Liver (tissue), 8 donors: ENCODE measurements at regions not wholly inside any gene's neighbourhood (a gene's known extent, or its start where the extent isn't known, plus 50 kb on each side); places are given as distances from the start of the nearest gene placed in this dataset.

Experiments used
- DNase-seq: peaks from one replicate; pipeline ENCODE4 v3.0.0-alpha.2; 2017; ENCODE audit warnings: low spot score
- H3K27ac ChIP-seq, 2 donors: one replicate each; pipeline ENCODE4 v1.7.0; 2013; ENCODE audit warnings: inconsistent platforms in 2 of 2, low read length in 2 of 2, control low read depth in 1 of 2, low read depth in 1 of 2, mild to moderate bottlenecking in 1 of 2
- H3K27me3 ChIP-seq, 4 donors: one replicate each; pipeline versions ENCODE4 v1.6.1 to v1.7.0; 2013; ENCODE audit warnings: low read length in 3 of 4, inconsistent platforms in 1 of 4, mild to moderate bottlenecking in 1 of 4, moderate library complexity in 1 of 4; ENCODE audit not compliant: control insufficient read depth in 4 of 4, insufficient read depth in 4 of 4
- H3K36me3 ChIP-seq, 4 donors: one replicate each; pipeline versions ENCODE4 v1.6.1 to v1.7.0; 2013; ENCODE audit warnings: low read length in 3 of 4, mild to moderate bottlenecking in 3 of 4, low read depth in 1 of 4, moderate library complexity in 1 of 4; ENCODE audit not compliant: control insufficient read depth in 4 of 4, insufficient read depth in 3 of 4
- H3K4me1 ChIP-seq, 4 donors: one replicate each; pipeline versions ENCODE4 v1.6.1 to v1.7.0; 2013; ENCODE audit warnings: low read length in 3 of 4, mild to moderate bottlenecking in 3 of 4, moderate library complexity in 1 of 4; ENCODE audit not compliant: control insufficient read depth in 4 of 4, insufficient read depth in 4 of 4
- H3K4me3 ChIP-seq, 3 donors: one replicate each; pipeline versions ENCODE4 v1.6.1 to v1.7.0; 2013; ENCODE audit warnings: low read length in 3 of 3, control low read depth in 1 of 3, low read depth in 1 of 3, mild to moderate bottlenecking in 1 of 3
- H3K9ac ChIP-seq, 2 donors: one replicate each; pipeline ENCODE4 v1.7.0; 2013; ENCODE audit warnings: low read length in 2 of 2, mild to moderate bottlenecking in 2 of 2, moderate library complexity in 2 of 2, control low read depth in 1 of 2, low read depth in 1 of 2
- H3K9me3 ChIP-seq, 4 donors: one replicate each; pipeline versions ENCODE4 v1.6.1 to v1.7.0; 2013; ENCODE audit warnings: low read length in 3 of 4; ENCODE audit not compliant: control insufficient read depth in 4 of 4
- EGR1 ChIP-seq, 2 donors: IDR thresholded peaks; 2 replicates each; pipeline ENCODE4 v1.6.1; 2016 to 2018; ENCODE audit warnings: antibody characterized with exemption in 2 of 2, low read depth in 2 of 2
- FOXA1 ChIP-seq: IDR thresholded peaks from 2 replicates; pipeline ENCODE4 v1.6.1; 2016; ENCODE audit warnings: antibody characterized with exemption
- FOXA2 ChIP-seq: IDR thresholded peaks from 2 replicates; pipeline ENCODE4 v1.6.1; 2016; ENCODE audit warnings: antibody characterized with exemption
- GABPA ChIP-seq, 2 donors: IDR thresholded peaks in 1 of 2; conservative IDR thresholded peaks in 1 of 2; 2 replicates each; pipeline ENCODE4 v1.6.1; 2016; ENCODE audit warnings: antibody characterized with exemption in 2 of 2, mild to moderate bottlenecking in 1 of 2, moderate library complexity in 1 of 2
- HNF4A ChIP-seq, 2 donors: conservative IDR thresholded peaks; 2 replicates each; pipeline ENCODE4 v1.6.1; 2016; ENCODE audit warnings: antibody characterized with exemption in 2 of 2, mild to moderate bottlenecking in 2 of 2
- HNF4G ChIP-seq: IDR thresholded peaks from 2 replicates; pipeline ENCODE4 v1.6.1; 2016; ENCODE audit warnings: antibody characterized with exemption
- JUND ChIP-seq, 2 donors: IDR thresholded peaks; 2 replicates each; pipeline ENCODE4 v1.6.1; 2016; ENCODE audit warnings: antibody characterized with exemption in 2 of 2
- NR2F2 ChIP-seq: IDR thresholded peaks from 2 replicates; pipeline ENCODE4 v1.6.1; 2016; ENCODE audit warnings: antibody characterized with exemption
- RAD21 ChIP-seq, 2 donors: IDR thresholded peaks; 2 replicates each; pipeline ENCODE4 v1.6.1; 2016; ENCODE audit warnings: antibody characterized with exemption in 2 of 2, mild to moderate bottlenecking in 2 of 2
- RXRA ChIP-seq, 2 donors: IDR thresholded peaks; 2 replicates each; pipeline ENCODE4 v1.6.1; 2017 to 2018; ENCODE audit warnings: antibody characterized with exemption in 2 of 2, mild to moderate bottlenecking in 1 of 2
- SP1 ChIP-seq: IDR thresholded peaks from 2 replicates; pipeline ENCODE4 v1.6.1; 2018; ENCODE audit warnings: antibody characterized with exemption, mild to moderate bottlenecking
- TAF1 ChIP-seq: conservative IDR thresholded peaks from 2 replicates; pipeline ENCODE4 v1.6.1; 2016; ENCODE audit warnings: antibody characterized with exemption, mild to moderate bottlenecking
- YY1 ChIP-seq: IDR thresholded peaks from 2 replicates; pipeline ENCODE4 v1.6.1; 2016; ENCODE audit warnings: antibody characterized with exemption, mild to moderate bottlenecking
- WGBS: extraction: QIAGEN DNeasy Blood & Tissue Kit; methylation state at CpG from one replicate; pipeline ENCODE4 v1.1.7; 2013; 5-methylcytosine and 5-hydroxymethylcytosine counted together
- TF ChIP-seq, protein P1 (sequence below): fragments of 150-350 bp; IDR thresholded peaks from 2 replicates; pipeline ENCODE4 v1.5.1; 2017; ENCODE audit warnings: improper control_type of control experiment, low read depth, low read length; ENCODE audit not compliant: missing input control
- TF ChIP-seq, protein P2 (sequence below): IDR thresholded peaks from 2 replicates; pipeline ENCODE4 v1.6.1; 2016; ENCODE audit warnings: antibody characterized with exemption
- TF ChIP-seq, protein P3 (sequence below): IDR thresholded peaks from 2 replicates; pipeline ENCODE4 v1.6.1; 2016; ENCODE audit warnings: antibody characterized with exemption
- TF ChIP-seq, protein P4 (sequence below): IDR thresholded peaks from 2 replicates; pipeline ENCODE4 v1.6.1; 2016; ENCODE audit warnings: antibody characterized with exemption, mild to moderate bottlenecking
- TF ChIP-seq, protein P5 (sequence below): IDR thresholded peaks from 2 replicates; pipeline ENCODE4 v1.6.1; 2016; ENCODE audit warnings: antibody characterized with exemption
- donor health status: healthy.
- donor health status: healthy.
- donor health status: healthy.
- donor health status: healthy.
- donor health status: healthy.

DNA sequence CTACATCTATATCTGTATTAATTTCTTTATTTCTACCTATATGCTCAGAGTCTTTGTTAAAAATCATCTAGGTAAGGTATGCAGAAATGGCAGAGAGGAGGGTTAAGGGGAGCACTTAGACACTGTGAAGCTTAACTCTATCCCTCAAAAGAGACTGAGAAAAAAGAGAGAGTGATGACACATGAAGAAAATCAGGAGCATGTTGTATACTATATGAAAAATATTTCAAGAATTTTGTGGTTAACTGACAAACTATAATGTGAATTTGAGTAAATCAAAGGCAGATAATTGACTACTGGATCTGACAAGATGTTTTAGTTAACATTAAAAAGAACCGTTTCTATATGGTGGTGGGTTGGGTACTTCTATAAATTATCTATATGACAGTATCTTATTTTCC, 1814.2 kb upstream of the SEL1L start:
- WGBS, result 46% methylated on average over 1 of the region's 1 CpG
- H3K36me3 ChIP-seq, result no peaks in the 10 kb centered on the region
- TF ChIP-seq GABPA (IDR thresholded peaks at IDR 0.05 in 1 of 2, conservative IDR thresholded peaks at IDR 0.05 in 1 of 2), result no peak
- TF ChIP-seq SP1, result no peak
- TF ChIP-seq NR2F2, result no peak
- TF ChIP-seq, protein P1, sequence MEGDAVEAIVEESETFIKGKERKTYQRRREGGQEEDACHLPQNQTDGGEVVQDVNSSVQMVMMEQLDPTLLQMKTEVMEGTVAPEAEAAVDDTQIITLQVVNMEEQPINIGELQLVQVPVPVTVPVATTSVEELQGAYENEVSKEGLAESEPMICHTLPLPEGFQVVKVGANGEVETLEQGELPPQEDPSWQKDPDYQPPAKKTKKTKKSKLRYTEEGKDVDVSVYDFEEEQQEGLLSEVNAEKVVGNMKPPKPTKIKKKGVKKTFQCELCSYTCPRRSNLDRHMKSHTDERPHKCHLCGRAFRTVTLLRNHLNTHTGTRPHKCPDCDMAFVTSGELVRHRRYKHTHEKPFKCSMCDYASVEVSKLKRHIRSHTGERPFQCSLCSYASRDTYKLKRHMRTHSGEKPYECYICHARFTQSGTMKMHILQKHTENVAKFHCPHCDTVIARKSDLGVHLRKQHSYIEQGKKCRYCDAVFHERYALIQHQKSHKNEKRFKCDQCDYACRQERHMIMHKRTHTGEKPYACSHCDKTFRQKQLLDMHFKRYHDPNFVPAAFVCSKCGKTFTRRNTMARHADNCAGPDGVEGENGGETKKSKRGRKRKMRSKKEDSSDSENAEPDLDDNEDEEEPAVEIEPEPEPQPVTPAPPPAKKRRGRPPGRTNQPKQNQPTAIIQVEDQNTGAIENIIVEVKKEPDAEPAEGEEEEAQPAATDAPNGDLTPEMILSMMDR, result no peak
- no peak for TF ChIP-seq RXRA (IDR thresholded peaks at IDR 0.05)
- TF ChIP-seq TAF1, result no peak
- no peak for TF ChIP-seq JUND (IDR thresholded peaks at IDR 0.05)
- no peak for TF ChIP-seq RAD21 (IDR thresholded peaks at IDR 0.05)
- TF ChIP-seq HNF4G, result no peak
- TF ChIP-seq, protein P2, sequence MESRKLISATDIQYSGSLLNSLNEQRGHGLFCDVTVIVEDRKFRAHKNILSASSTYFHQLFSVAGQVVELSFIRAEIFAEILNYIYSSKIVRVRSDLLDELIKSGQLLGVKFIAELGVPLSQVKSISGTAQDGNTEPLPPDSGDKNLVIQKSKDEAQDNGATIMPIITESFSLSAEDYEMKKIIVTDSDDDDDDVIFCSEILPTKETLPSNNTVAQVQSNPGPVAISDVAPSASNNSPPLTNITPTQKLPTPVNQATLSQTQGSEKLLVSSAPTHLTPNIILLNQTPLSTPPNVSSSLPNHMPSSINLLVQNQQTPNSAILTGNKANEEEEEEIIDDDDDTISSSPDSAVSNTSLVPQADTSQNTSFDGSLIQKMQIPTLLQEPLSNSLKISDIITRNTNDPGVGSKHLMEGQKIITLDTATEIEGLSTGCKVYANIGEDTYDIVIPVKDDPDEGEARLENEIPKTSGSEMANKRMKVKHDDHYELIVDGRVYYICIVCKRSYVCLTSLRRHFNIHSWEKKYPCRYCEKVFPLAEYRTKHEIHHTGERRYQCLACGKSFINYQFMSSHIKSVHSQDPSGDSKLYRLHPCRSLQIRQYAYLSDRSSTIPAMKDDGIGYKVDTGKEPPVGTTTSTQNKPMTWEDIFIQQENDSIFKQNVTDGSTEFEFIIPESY, result no peak
- TF ChIP-seq, protein P3, sequence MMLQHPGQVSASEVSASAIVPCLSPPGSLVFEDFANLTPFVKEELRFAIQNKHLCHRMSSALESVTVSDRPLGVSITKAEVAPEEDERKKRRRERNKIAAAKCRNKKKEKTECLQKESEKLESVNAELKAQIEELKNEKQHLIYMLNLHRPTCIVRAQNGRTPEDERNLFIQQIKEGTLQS, result no peak
- TF ChIP-seq, protein P4, sequence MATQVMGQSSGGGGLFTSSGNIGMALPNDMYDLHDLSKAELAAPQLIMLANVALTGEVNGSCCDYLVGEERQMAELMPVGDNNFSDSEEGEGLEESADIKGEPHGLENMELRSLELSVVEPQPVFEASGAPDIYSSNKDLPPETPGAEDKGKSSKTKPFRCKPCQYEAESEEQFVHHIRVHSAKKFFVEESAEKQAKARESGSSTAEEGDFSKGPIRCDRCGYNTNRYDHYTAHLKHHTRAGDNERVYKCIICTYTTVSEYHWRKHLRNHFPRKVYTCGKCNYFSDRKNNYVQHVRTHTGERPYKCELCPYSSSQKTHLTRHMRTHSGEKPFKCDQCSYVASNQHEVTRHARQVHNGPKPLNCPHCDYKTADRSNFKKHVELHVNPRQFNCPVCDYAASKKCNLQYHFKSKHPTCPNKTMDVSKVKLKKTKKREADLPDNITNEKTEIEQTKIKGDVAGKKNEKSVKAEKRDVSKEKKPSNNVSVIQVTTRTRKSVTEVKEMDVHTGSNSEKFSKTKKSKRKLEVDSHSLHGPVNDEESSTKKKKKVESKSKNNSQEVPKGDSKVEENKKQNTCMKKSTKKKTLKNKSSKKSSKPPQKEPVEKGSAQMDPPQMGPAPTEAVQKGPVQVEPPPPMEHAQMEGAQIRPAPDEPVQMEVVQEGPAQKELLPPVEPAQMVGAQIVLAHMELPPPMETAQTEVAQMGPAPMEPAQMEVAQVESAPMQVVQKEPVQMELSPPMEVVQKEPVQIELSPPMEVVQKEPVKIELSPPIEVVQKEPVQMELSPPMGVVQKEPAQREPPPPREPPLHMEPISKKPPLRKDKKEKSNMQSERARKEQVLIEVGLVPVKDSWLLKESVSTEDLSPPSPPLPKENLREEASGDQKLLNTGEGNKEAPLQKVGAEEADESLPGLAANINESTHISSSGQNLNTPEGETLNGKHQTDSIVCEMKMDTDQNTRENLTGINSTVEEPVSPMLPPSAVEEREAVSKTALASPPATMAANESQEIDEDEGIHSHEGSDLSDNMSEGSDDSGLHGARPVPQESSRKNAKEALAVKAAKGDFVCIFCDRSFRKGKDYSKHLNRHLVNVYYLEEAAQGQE, result no peak
- no peak for TF ChIP-seq FOXA2
- TF ChIP-seq FOXA1, result no peak
- TF ChIP-seq, protein P5, sequence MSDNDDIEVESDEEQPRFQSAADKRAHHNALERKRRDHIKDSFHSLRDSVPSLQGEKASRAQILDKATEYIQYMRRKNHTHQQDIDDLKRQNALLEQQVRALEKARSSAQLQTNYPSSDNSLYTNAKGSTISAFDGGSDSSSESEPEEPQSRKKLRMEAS, result no peak
- TF ChIP-seq YY1, result no peak
- TF ChIP-seq EGR1 (IDR thresholded peaks at IDR 0.05; ENCODE audit: low read depth in 2 of 2), result no peak
- TF ChIP-seq HNF4A (conservative IDR thresholded peaks at IDR 0.05), result no peak

More for the DNA sequence above, 1814.2 kb upstream of the SEL1L start:
- H3K4me3 ChIP-seq, result no peak overlapping the region
- DNase-seq, result no peak
- no peak overlapping the region for H3K9ac ChIP-seq
- no peaks in the 10 kb centered on the region for H3K27me3 ChIP-seq
- H3K9me3 ChIP-seq, result no peaks in the 10 kb centered on the region
- no peaks in the 10 kb centered on the region for H3K4me1 ChIP-seq
- no peak overlapping the region for H3K27ac ChIP-seq
